ENCODE measurements at regions not wholly inside any gene's neighbourhood (a gene's known extent, or its start where the extent isn't known, plus 50 kb on each side); places are given as distances from the start of the nearest gene placed in this dataset.
"Not testable (repeated sequence)": the region's sequence is repeated elsewhere in the genome, so short reads cannot be mapped to it uniquely, and the experiment has no call there.

- TF ChIP-seq CTCF (IDR thresholded peaks at IDR 0.05; ENCODE audit: extremely low read depth, low read depth, low read length) = no peak
- Histone ChIP-seq H3K4me1 (ENCODE audit: insufficient read depth, low read length) (no peaks in the 10 kb centered on the region), H3K27ac (ENCODE audit: low read depth, low read length) (no peak overlapping the region)
These were observed 61.2 kb upstream of the ZCCHC2 start for GRCh38 chr18:62461591-62461990.

GRCh38 chr18:62464266-62464665 is 58.6 kb upstream of the ZCCHC2 start:
- no peaks in the 10 kb centered on the region for H3K9me3 ChIP-seq (ENCODE audit: low read depth, low read length)
- H3K27ac ChIP-seq (ENCODE audit: low read depth, low read length) = no peak overlapping the region
- no peak for DNase-seq (ENCODE audit: insufficient read length, low spot score, missing footprints)
- no peak overlapping the region for H3K4me2 ChIP-seq (ENCODE audit: insufficient read depth, low read length)
- no peaks in the 10 kb centered on the region for H3K27me3 ChIP-seq (ENCODE audit: insufficient read depth, low read length)
- no peak overlapping the region for H3K4me3 ChIP-seq (ENCODE audit: insufficient read depth, low read length)
- H3K36me3 ChIP-seq (ENCODE audit: insufficient read depth, low read length) = no peaks in the 10 kb centered on the region
- H3K79me2 ChIP-seq (ENCODE audit: insufficient read depth, low read length) = no peaks in the 10 kb centered on the region
- H4K20me1 ChIP-seq (ENCODE audit: insufficient read depth, low read length) = no peaks in the 10 kb centered on the region
- no peaks in the 10 kb centered on the region for H3K4me1 ChIP-seq (ENCODE audit: insufficient read depth, low read length)
- no peak overlapping the region for H2AFZ ChIP-seq (ENCODE audit: low read length)
- TF ChIP-seq CTCF (IDR thresholded peaks at IDR 0.05; ENCODE audit: extremely low read depth, low read depth, low read length) = no peak

More at GRCh38 chr18:62461591-62461990, 61.2 kb upstream of the ZCCHC2 start:
- Histone ChIP-seq H4K20me1 (ENCODE audit: insufficient read depth, low read length) (no peaks in the 10 kb centered on the region), H3K27me3 (ENCODE audit: insufficient read depth, low read length) (no peaks in the 10 kb centered on the region), H3K4me2 (ENCODE audit: insufficient read depth, low read length) (no peak overlapping the region), H3K4me3 (ENCODE audit: insufficient read depth, low read length) (no peak overlapping the region), H2AFZ (ENCODE audit: low read length) (no peak overlapping the region), H3K36me3 (ENCODE audit: insufficient read depth, low read length) (no peaks in the 10 kb centered on the region), H3K79me2 (ENCODE audit: insufficient read depth, low read length) (no peaks in the 10 kb centered on the region), H3K9me3 (ENCODE audit: low read depth, low read length) (no peaks in the 10 kb centered on the region)
- no peak for DNase-seq (ENCODE audit: insufficient read length, low spot score, missing footprints)

- DNase-seq (ENCODE audit: insufficient read length, low spot score, missing footprints) = not testable (repeated sequence)
These were observed 53.7 kb upstream of the ZCCHC2 start for GRCh38 chr18:62469131-62469530.

More at GRCh38 chr18:62469131-62469530, 53.7 kb upstream of the ZCCHC2 start:
- not testable (repeated sequence) for H3K9me3 ChIP-seq (ENCODE audit: low read depth, low read length); H4K20me1 ChIP-seq (ENCODE audit: insufficient read depth, low read length); H3K4me1 ChIP-seq (ENCODE audit: insufficient read depth, low read length); H3K4me3 ChIP-seq (ENCODE audit: insufficient read depth, low read length); H3K36me3 ChIP-seq (ENCODE audit: insufficient read depth, low read length); H3K4me2 ChIP-seq (ENCODE audit: insufficient read depth, low read length); H3K27ac ChIP-seq (ENCODE audit: low read depth, low read length); H2AFZ ChIP-seq (ENCODE audit: low read length); H3K79me2 ChIP-seq (ENCODE audit: insufficient read depth, low read length)
- peaks cover 12% of the 10 kb centered on the region for H3K27me3 ChIP-seq (ENCODE audit: insufficient read depth, low read length)

Measured in osteoblast (primary cell).